Activated naive CD4-positive, alpha-beta T cell treated with anti-CD3 and anti-CD28 coated beads, Interleukin-2, amount 10 ng/mL, durations not matched to agents 7 days and 5 days (primary cell): ENCODE measurements at regions not wholly inside any gene's neighbourhood (a gene's known extent, or its start where the extent isn't known, plus 50 kb on each side); places are given as distances from the start of the nearest gene placed in this dataset.

Experiments used
- CTCF ChIA-PET: fragments of 350-600 bp; sonication (Branson Sonifier 250); formaldehyde crosslinking; loops from one replicate; lab custom pipeline; 2021; ENCODE audit warnings: antibody characterized with exemption; lab: Charles Lee
- DNase-seq: peaks from one replicate; pipeline ENCODE4 v3.0.0-alpha.2; 2020
- H3K27ac Mint-ChIP-seq: one replicate; pipeline ENCODE4 v1.8.0; 2021; ENCODE audit warnings: mild to moderate bottlenecking, moderate library complexity, mixed read lengths
- H3K27me3 Mint-ChIP-seq: one replicate; pipeline ENCODE4 v1.8.0; 2021; ENCODE audit warnings: mild to moderate bottlenecking, mixed read lengths
- H3K36me3 Mint-ChIP-seq: one replicate; pipeline ENCODE4 v1.8.0; 2021; ENCODE audit warnings: mixed read lengths
- H3K4me1 Mint-ChIP-seq: one replicate; pipeline ENCODE4 v1.8.0; 2021; ENCODE audit warnings: mixed read lengths
- H3K4me3 Mint-ChIP-seq: one replicate; pipeline ENCODE4 v1.8.0; 2021; ENCODE audit warnings: mild to moderate bottlenecking, moderate library complexity, mixed read lengths
- H3K9me3 Mint-ChIP-seq: one replicate; pipeline ENCODE4 v1.8.0; 2021; ENCODE audit warnings: mixed read lengths

GRCh38 chr3:159536876-159537275 lies 451.8 kb upstream of the IL12A start:
- no peaks in the 10 kb centered on the region for H3K36me3 Mint-ChIP-seq
- CTCF ChIA-PET = no interaction called here
- no peak overlapping the region for H3K4me3 Mint-ChIP-seq
- H3K4me1 Mint-ChIP-seq = no peaks in the 10 kb centered on the region
- no peaks in the 10 kb centered on the region for H3K27me3 Mint-ChIP-seq
- H3K27ac Mint-ChIP-seq = no peak overlapping the region
- DNase-seq = no peak
- H3K9me3 Mint-ChIP-seq = no peaks in the 10 kb centered on the region

GRCh38 chr3:159538507-159538906 lies 450.1 kb upstream of the IL12A start:
- no peaks in the 10 kb centered on the region for H3K4me1 Mint-ChIP-seq
- H3K27me3 Mint-ChIP-seq = no peaks in the 10 kb centered on the region
- CTCF ChIA-PET = no interaction called here
- DNase-seq = no peak
- H3K27ac Mint-ChIP-seq = no peak overlapping the region
- no peak overlapping the region for H3K4me3 Mint-ChIP-seq
- no peaks in the 10 kb centered on the region for H3K9me3 Mint-ChIP-seq
- H3K36me3 Mint-ChIP-seq = no peaks in the 10 kb centered on the region

GRCh38 chr3:159540882-159541495 lies 447.6 kb upstream of the IL12A start:
- H3K4me3 Mint-ChIP-seq = no peak overlapping the region
- CTCF ChIA-PET = no interaction called here
- no peaks in the 10 kb centered on the region for H3K4me1 Mint-ChIP-seq
- no peaks in the 10 kb centered on the region for H3K36me3 Mint-ChIP-seq
- DNase-seq = no peak
- peaks cover 1% of the 10 kb centered on the region for H3K9me3 Mint-ChIP-seq
- H3K27me3 Mint-ChIP-seq = no peaks in the 10 kb centered on the region
- no peak overlapping the region for H3K27ac Mint-ChIP-seq

GRCh38 chr3:159548675-159549335 lies 439.8 kb upstream of the IL12A start:
- CTCF ChIA-PET = no interaction called here
- DNase-seq = no peak
- no peaks in the 10 kb centered on the region for H3K36me3 Mint-ChIP-seq

GRCh38 chr3:159555205-159555604 lies 433.4 kb upstream of the IL12A start:
- Mint-ChIP-seq H3K27me3 (no peaks in the 10 kb centered on the region), H3K4me3 (no peak overlapping the region), H3K27ac (no peak overlapping the region), H3K9me3 (no peaks in the 10 kb centered on the region), H3K4me1 (no peaks in the 10 kb centered on the region), H3K36me3 (no peaks in the 10 kb centered on the region)
- CTCF ChIA-PET = no interaction called here
- no peak for DNase-seq

More at GRCh38 chr3:159548675-159549335, 439.8 kb upstream of the IL12A start:
- Mint-ChIP-seq H3K27ac (no peak overlapping the region), H3K27me3 (no peaks in the 10 kb centered on the region), H3K9me3 (no peaks in the 10 kb centered on the region), H3K4me1 (no peaks in the 10 kb centered on the region), H3K4me3 (no peak overlapping the region)

GRCh38 chr3:159559771-159560170 lies 428.9 kb upstream of the IL12A start:
- Mint-ChIP-seq H3K9me3 (no peaks in the 10 kb centered on the region), H3K36me3 (no peaks in the 10 kb centered on the region), H3K4me3 (no peak overlapping the region), H3K27me3 (no peaks in the 10 kb centered on the region), H3K27ac (no peak overlapping the region), H3K4me1 (no peaks in the 10 kb centered on the region)
- DNase-seq = no peak
- CTCF ChIA-PET = no interaction called here

- H3K27ac Mint-ChIP-seq = no peak overlapping the region
- no peak for DNase-seq
- H3K4me3 Mint-ChIP-seq = no peak overlapping the region
- no peaks in the 10 kb centered on the region for H3K27me3 Mint-ChIP-seq
- H3K9me3 Mint-ChIP-seq = no peaks in the 10 kb centered on the region
- H3K36me3 Mint-ChIP-seq = no peaks in the 10 kb centered on the region
- H3K4me1 Mint-ChIP-seq = no peaks in the 10 kb centered on the region
- CTCF ChIA-PET = no interaction called here
Measured at GRCh38 chr3:159560214-159560979, 428.2 kb upstream of the IL12A start.

GRCh38 chr3:159565313-159565712 lies 423.3 kb upstream of the IL12A start:
- no peak overlapping the region for H3K27ac Mint-ChIP-seq
- no peaks in the 10 kb centered on the region for H3K36me3 Mint-ChIP-seq
- CTCF ChIA-PET = no interaction called here
- no peak for DNase-seq
- H3K9me3 Mint-ChIP-seq = no peaks in the 10 kb centered on the region
- no peaks in the 10 kb centered on the region for H3K4me1 Mint-ChIP-seq
- H3K4me3 Mint-ChIP-seq = no peak overlapping the region
- H3K27me3 Mint-ChIP-seq = no peaks in the 10 kb centered on the region

GRCh38 chr3:159583662-159584061 lies 405.0 kb upstream of the IL12A start:
- H3K36me3 Mint-ChIP-seq = no peaks in the 10 kb centered on the region
- H3K4me3 Mint-ChIP-seq = no peak overlapping the region
- H3K9me3 Mint-ChIP-seq = peaks cover 2% of the 10 kb centered on the region
- no peak for DNase-seq
- no peaks in the 10 kb centered on the region for H3K27me3 Mint-ChIP-seq
- CTCF ChIA-PET = no interaction called here
- no peak overlapping the region for H3K27ac Mint-ChIP-seq
- H3K4me1 Mint-ChIP-seq = no peaks in the 10 kb centered on the region

- Mint-ChIP-seq H3K4me3 (no peak overlapping the region), H3K27me3 (no peaks in the 10 kb centered on the region), H3K9me3 (no peaks in the 10 kb centered on the region), H3K36me3 (no peaks in the 10 kb centered on the region), H3K4me1 (no peaks in the 10 kb centered on the region), H3K27ac (no peak overlapping the region)
- CTCF ChIA-PET = no interaction called here
- DNase-seq = no peak
Measured at GRCh38 chr3:159584421-159584820, 404.2 kb upstream of the IL12A start.

- Mint-ChIP-seq H3K4me3 (no peak overlapping the region), H3K27ac (no peak overlapping the region), H3K9me3 (no peaks in the 10 kb centered on the region), H3K36me3 (no peaks in the 10 kb centered on the region), H3K27me3 (no peaks in the 10 kb centered on the region), H3K4me1 (no peaks in the 10 kb centered on the region)
- CTCF ChIA-PET = no interaction called here
- no peak for DNase-seq
Measured at GRCh38 chr3:159586571-159587202, 401.9 kb upstream of the IL12A start.

- CTCF ChIA-PET = no interaction called here
- Mint-ChIP-seq H3K4me1 (no peaks in the 10 kb centered on the region), H3K36me3 (no peaks in the 10 kb centered on the region), H3K27ac (no peak overlapping the region), H3K27me3 (no peaks in the 10 kb centered on the region), H3K9me3 (peaks cover 2% of the 10 kb centered on the region), H3K4me3 (no peak overlapping the region)
- DNase-seq = no peak
Measured at GRCh38 chr3:159593927-159594605, 394.6 kb upstream of the IL12A start.

- Mint-ChIP-seq H3K4me1 (no peaks in the 10 kb centered on the region), H3K9me3 (peaks cover 15% of the 10 kb centered on the region), H3K4me3 (no peak overlapping the region), H3K27me3 (no peaks in the 10 kb centered on the region), H3K27ac (no peak overlapping the region), H3K36me3 (no peaks in the 10 kb centered on the region)
- CTCF ChIA-PET = no interaction called here
- no peak for DNase-seq
Measured at GRCh38 chr3:159600291-159600690, 388.3 kb upstream of the IL12A start.

- Mint-ChIP-seq H3K27me3 (no peaks in the 10 kb centered on the region), H3K27ac (no peak overlapping the region), H3K4me1 (no peaks in the 10 kb centered on the region), H3K9me3 (peaks cover 12% of the 10 kb centered on the region), H3K36me3 (no peaks in the 10 kb centered on the region), H3K4me3 (no peak overlapping the region)
- CTCF ChIA-PET = no interaction called here
- DNase-seq = no peak
Measured at GRCh38 chr3:159604151-159604581, 384.5 kb upstream of the IL12A start.
